ENCODE measurements at regions not wholly inside any gene's neighbourhood (a gene's known extent, or its start where the extent isn't known, plus 50 kb on each side); places are given as distances from the start of the nearest gene placed in this dataset.

- TF ChIP-seq CTCF (IDR thresholded peaks at IDR 0.05) (no peak), POLR2AphosphoS5 (IDR thresholded peaks at IDR 0.05) (no peak), POLR2A (IDR thresholded peaks at IDR 0.05) (no peak), EP300 (IDR thresholded peaks at IDR 0.05) (no peak)
Observed at GRCh38 chr12:66931091-66931490, 252.2 kb upstream of the GRIP1 start.

All from stomach (tissue), 4 donors.